ENCODE measurements at regions not wholly inside any gene's neighbourhood (a gene's known extent, or its start where the extent isn't known, plus 50 kb on each side); places are given as distances from the start of the nearest gene placed in this dataset.

- TF ChIP-seq, protein P1, sequence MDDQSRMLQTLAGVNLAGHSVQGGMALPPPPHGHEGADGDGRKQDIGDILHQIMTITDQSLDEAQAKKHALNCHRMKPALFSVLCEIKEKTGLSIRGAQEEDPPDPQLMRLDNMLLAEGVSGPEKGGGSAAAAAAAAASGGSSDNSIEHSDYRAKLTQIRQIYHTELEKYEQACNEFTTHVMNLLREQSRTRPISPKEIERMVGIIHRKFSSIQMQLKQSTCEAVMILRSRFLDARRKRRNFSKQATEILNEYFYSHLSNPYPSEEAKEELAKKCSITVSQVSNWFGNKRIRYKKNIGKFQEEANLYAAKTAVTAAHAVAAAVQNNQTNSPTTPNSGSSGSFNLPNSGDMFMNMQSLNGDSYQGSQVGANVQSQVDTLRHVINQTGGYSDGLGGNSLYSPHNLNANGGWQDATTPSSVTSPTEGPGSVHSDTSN (CRISPR knock-in tag; IDR thresholded peaks at IDR 0.05), result no peak
- no peak for TF ChIP-seq ZNF155 (tag by site-specific recombination; IDR thresholded peaks at IDR 0.05)
- TF ChIP-seq HOXD13 (CRISPR knock-in tag; IDR thresholded peaks at IDR 0.05; ENCODE audit: borderline replicate concordance), result no peak
- no peak for TF ChIP-seq ZNF792 (tag by site-specific recombination; IDR thresholded peaks at IDR 0.05)
- no peak for TF ChIP-seq KLF9 (tag by site-specific recombination; IDR thresholded peaks at IDR 0.05; ENCODE audit: low read depth)
- TF ChIP-seq IKZF3 (tag by site-specific recombination; IDR thresholded peaks at IDR 0.05), result no peak
- no peak for TF ChIP-seq KLF8 (tag by site-specific recombination; IDR thresholded peaks at IDR 0.05)
Observed at GRCh38 chr5:18090177-18090576, 455.9 kb downstream of the TAF11L14 start (continued).

DNA sequence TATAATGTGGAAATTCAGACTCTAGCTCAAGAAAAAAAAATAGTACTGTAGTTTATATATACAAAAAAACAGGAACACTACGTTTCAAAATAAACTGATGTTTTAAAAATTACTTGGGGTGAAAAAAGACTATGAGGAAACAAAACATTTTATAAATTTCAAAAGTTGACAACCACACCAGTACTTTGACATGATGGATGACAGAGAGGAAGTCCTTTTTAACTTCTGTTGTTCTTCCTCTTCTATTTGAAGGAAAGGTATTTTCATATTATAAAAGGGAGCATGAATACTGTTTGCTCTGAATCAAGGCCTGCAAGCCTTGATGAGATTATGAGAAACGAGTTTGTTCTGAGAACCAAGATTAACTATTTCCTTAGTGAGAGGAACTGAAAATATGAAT is 456.9 kb downstream of the TAF11L14 start:
- ChIA-PET CTCF (no interaction called here), POLR2A (no interaction called here)
- Histone ChIP-seq H3K36me3 (ENCODE audit: control insufficient read depth in 2 of 2, insufficient read depth in 1 of 2, low read length in 2 of 2) (no peaks in the 10 kb centered on the region), H3K27ac (ENCODE audit: extremely low read depth, low read depth, low read length) (no peak overlapping the region), H3K4me1 (ENCODE audit: control insufficient read depth, insufficient read depth, low read length) (no peaks in the 10 kb centered on the region), H3K4me3 (ENCODE audit: low read depth, low read length) (no peak overlapping the region), H3K9me3 (ENCODE audit: control insufficient read depth, insufficient read depth, low read depth, low read length) (no peaks in the 10 kb centered on the region; the same call in 1 of the 2 replicates)
- no peak for TF ChIP-seq HOXC10 (CRISPR knock-in tag; IDR thresholded peaks at IDR 0.05)
- TF ChIP-seq GLI2 (tag by site-specific recombination; IDR thresholded peaks at IDR 0.05; ENCODE audit: borderline replicate concordance, low read depth), result no peak
- TF ChIP-seq, protein P1 (CRISPR knock-in tag; IDR thresholded peaks at IDR 0.05), result no peak
- TF ChIP-seq GLIS1 (tag by site-specific recombination; IDR thresholded peaks at IDR 0.05), result no peak
- TF ChIP-seq ZNF157 (tag by site-specific recombination; IDR thresholded peaks at IDR 0.05), result no peak
- no peak for TF ChIP-seq ZNF555 (tag by site-specific recombination; conservative IDR thresholded peaks at IDR 0.05)
- no peak for TF ChIP-seq ZNF266 (tag by site-specific recombination; IDR thresholded peaks at IDR 0.05; ENCODE audit: low read depth)
- TF ChIP-seq KLF8 (tag by site-specific recombination; IDR thresholded peaks at IDR 0.05), result no peak
- no peak for TF ChIP-seq ZEB2 (tag by site-specific recombination; IDR thresholded peaks at IDR 0.05)
- TF ChIP-seq, protein P2, sequence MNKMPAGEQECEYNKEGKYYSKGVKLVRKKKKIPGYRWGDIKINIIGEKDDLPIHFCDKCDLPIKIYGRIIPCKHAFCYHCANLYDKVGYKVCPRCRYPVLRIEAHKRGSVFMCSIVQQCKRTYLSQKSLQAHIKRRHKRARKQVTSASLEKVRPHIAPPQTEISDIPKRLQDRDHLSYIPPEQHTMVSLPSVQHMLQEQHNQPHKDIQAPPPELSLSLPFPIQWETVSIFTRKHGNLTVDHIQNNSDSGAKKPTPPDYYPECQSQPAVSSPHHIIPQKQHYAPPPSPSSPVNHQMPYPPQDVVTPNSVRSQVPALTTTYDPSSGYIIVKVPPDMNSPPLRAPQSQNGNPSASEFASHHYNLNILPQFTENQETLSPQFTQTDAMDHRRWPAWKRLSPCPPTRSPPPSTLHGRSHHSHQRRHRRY (tag by site-specific recombination; IDR thresholded peaks at IDR 0.05), result no peak
- TF ChIP-seq YY1 (tag by site-specific recombination; IDR thresholded peaks at IDR 0.05), result no peak
- TF ChIP-seq ZFP3 (tag by site-specific recombination; IDR thresholded peaks at IDR 0.05; ENCODE audit: low read depth), result no peak
- TF ChIP-seq, protein P3, sequence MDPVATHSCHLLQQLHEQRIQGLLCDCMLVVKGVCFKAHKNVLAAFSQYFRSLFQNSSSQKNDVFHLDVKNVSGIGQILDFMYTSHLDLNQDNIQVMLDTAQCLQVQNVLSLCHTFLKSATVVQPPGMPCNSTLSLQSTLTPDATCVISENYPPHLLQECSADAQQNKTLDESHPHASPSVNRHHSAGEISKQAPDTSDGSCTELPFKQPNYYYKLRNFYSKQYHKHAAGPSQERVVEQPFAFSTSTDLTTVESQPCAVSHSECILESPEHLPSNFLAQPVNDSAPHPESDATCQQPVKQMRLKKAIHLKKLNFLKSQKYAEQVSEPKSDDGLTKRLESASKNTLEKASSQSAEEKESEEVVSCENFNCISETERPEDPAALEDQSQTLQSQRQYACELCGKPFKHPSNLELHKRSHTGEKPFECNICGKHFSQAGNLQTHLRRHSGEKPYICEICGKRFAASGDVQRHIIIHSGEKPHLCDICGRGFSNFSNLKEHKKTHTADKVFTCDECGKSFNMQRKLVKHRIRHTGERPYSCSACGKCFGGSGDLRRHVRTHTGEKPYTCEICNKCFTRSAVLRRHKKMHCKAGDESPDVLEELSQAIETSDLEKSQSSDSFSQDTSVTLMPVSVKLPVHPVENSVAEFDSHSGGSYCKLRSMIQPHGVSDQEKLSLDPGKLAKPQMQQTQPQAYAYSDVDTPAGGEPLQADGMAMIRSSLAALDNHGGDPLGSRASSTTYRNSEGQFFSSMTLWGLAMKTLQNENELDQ (tag by site-specific recombination; IDR thresholded peaks at IDR 0.05; ENCODE audit: low read depth), result no peak
- TF ChIP-seq ZNF350 (tag by site-specific recombination; IDR thresholded peaks at IDR 0.05), result no peak
- TF ChIP-seq ZNF654 (tag by site-specific recombination; IDR thresholded peaks at IDR 0.05; ENCODE audit: low read depth), result no peak
- TF ChIP-seq ZNF274 (IDR thresholded peaks at IDR 0.05; ENCODE audit: low read length), result no peak
- no peak for TF ChIP-seq ZNF274 (tag by site-specific recombination; IDR thresholded peaks at IDR 0.05; ENCODE audit: borderline replicate concordance)
- no peak for TF ChIP-seq PRDM1 (tag by site-specific recombination; IDR thresholded peaks at IDR 0.05)
- no peak for TF ChIP-seq ZNF488 (tag by site-specific recombination; IDR thresholded peaks at IDR 0.05)
- no peak for TF ChIP-seq ZNF843 (tag by site-specific recombination; IDR thresholded peaks at IDR 0.05)

Measured in HEK293 (cell line).